Tibial nerve (tissue), 4 donors: ENCODE measurements at regions not wholly inside any gene's neighbourhood (a gene's known extent, or its start where the extent isn't known, plus 50 kb on each side); places are given as distances from the start of the nearest gene placed in this dataset.

Source experiments
- EP300 ChIP-seq, 2 donors: sonication (generic); formaldehyde crosslinking; IDR thresholded peaks; one replicate each; pipeline ENCODE4 v1.6.1; 2017; ENCODE audit warnings: antibody characterized with exemption in 2 of 2, mild to moderate bottlenecking in 1 of 2
- POLR2A ChIP-seq, 2 donors: fragments of 450-650 bp; IDR thresholded peaks; one replicate each; pipeline ENCODE4 v1.6.1; 2017; ENCODE audit warnings: antibody characterized with exemption in 2 of 2, mild to moderate bottlenecking in 2 of 2, moderate library complexity in 2 of 2
- TF ChIP-seq, protein P1 (sequence below), 5 experiments: fragments of 200-600 bp in 3 of 5; fragments of 450-650 bp in 2 of 5; sonication (generic) in 3 of 5; IDR thresholded peaks; one replicate each; pipeline ENCODE4 v1.5.1; 2016 to 2019; ENCODE audit warnings: antibody characterized with exemption in 5 of 5, mild to moderate bottlenecking in 3 of 5, moderate library complexity in 2 of 5

DNA sequence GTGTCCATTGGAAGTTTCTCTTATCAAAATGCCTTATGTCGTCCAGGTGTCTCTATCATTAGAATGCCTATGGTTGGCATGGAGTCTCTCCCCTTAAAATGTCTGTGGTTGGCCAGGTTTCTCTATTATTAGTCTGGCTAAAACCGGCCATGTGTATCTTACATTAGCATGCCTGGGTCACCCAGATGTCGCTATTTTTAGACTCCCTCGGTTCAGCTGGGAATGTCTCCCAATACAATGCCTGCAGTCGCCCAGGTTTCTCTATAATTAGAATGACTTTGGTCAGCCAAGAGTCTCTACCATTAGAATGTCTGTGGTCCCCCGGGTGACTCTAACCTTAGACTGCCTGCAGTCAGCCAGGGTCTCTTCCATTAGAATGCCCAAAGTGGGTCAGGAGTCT, 1536.1 kb downstream of the UQCRFS1 start:
- TF ChIP-seq, protein P1, sequence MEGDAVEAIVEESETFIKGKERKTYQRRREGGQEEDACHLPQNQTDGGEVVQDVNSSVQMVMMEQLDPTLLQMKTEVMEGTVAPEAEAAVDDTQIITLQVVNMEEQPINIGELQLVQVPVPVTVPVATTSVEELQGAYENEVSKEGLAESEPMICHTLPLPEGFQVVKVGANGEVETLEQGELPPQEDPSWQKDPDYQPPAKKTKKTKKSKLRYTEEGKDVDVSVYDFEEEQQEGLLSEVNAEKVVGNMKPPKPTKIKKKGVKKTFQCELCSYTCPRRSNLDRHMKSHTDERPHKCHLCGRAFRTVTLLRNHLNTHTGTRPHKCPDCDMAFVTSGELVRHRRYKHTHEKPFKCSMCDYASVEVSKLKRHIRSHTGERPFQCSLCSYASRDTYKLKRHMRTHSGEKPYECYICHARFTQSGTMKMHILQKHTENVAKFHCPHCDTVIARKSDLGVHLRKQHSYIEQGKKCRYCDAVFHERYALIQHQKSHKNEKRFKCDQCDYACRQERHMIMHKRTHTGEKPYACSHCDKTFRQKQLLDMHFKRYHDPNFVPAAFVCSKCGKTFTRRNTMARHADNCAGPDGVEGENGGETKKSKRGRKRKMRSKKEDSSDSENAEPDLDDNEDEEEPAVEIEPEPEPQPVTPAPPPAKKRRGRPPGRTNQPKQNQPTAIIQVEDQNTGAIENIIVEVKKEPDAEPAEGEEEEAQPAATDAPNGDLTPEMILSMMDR (IDR thresholded peaks at IDR 0.05): no peak
- no peak for TF ChIP-seq POLR2A (IDR thresholded peaks at IDR 0.05)
- no peak for TF ChIP-seq EP300 (IDR thresholded peaks at IDR 0.05)
